IMR-90 (cell line): ENCODE measurements at regions not wholly inside any gene's neighbourhood (a gene's known extent, or its start where the extent isn't known, plus 50 kb on each side); places are given as distances from the start of the nearest gene placed in this dataset.

Experiments
- ATAC-seq: fragments of 200-7000 bp; cut with Tn5 transposase; 2 replicates; pipeline ENCODE4 v1.9.1; 2020; ENCODE audit warnings: low read depth, mild to moderate bottlenecking, moderate library complexity
- BruUV-seq: library from RNA; stranded (reverse); fragments of 400-500 nt; replicated peaks from 2 replicates; lab custom pipeline; 2021; lab: Mats Ljungman, UMichigan
- CTCF ChIA-PET: fragments of 300-600 bp; formaldehyde crosslinking; extraction: SDS; loops from one replicate; lab custom pipeline; 2021; ENCODE audit warnings: antibody characterized with exemption; lab: Yijun Ruan, JAX
- POLR2A ChIA-PET: fragments of 300-600 bp; sonication (Branson Sonifier 250); formaldehyde crosslinking; loops from one replicate; lab custom pipeline; 2022; ENCODE audit warnings: antibody characterized with exemption; ENCODE audit not compliant: unreplicated experiment; lab: Charles Lee
- DNase-seq: peaks from one replicate; pipeline ENCODE4 v3.0.0; 2013
- H2AFZ ChIP-seq: replicated peaks from 2 replicates; pipeline ENCODE3; 2013; ENCODE audit warnings: low read length, mild to moderate bottlenecking; ENCODE audit not compliant: poor library complexity
- H2AK5ac ChIP-seq: 2 replicates; pipeline ENCODE4 v1.6.1; 2013; ENCODE audit warnings: low read depth, low read length, inconsistent platforms
- H2AK9ac ChIP-seq: replicated peaks from 2 replicates; pipeline ENCODE3; 2013; ENCODE audit warnings: mild to moderate bottlenecking, low read depth, low read length, moderate library complexity; ENCODE audit not compliant: poor library complexity
- H2BK120ac ChIP-seq: 2 replicates; pipeline ENCODE4 v1.6.1; 2013; ENCODE audit warnings: low read depth, low read length, inconsistent platforms
- H2BK15ac ChIP-seq: 3 replicates; pipeline ENCODE4 v1.6.1; 2013; ENCODE audit warnings: low read depth, low read length, inconsistent platforms
- H2BK20ac ChIP-seq: 2 replicates; pipeline ENCODE4 v1.6.1; 2013; ENCODE audit warnings: low read depth, mild to moderate bottlenecking, inconsistent platforms, low read length, moderate library complexity
- H2BK5ac ChIP-seq: 2 replicates; pipeline ENCODE4 v1.6.1; 2013; ENCODE audit warnings: mild to moderate bottlenecking, low read depth, low read length, inconsistent platforms; ENCODE audit not compliant: poor library complexity, severe bottlenecking
- H3K14ac ChIP-seq: replicated peaks from 2 replicates; pipeline ENCODE4 v1.6.1; 2013; ENCODE audit warnings: low read depth, low read length, inconsistent platforms
- H3K18ac ChIP-seq: 2 replicates; pipeline ENCODE4 v1.6.1; 2013; ENCODE audit warnings: low read depth, low read length, control low read depth
- H3K23ac ChIP-seq: 2 replicates; pipeline ENCODE4 v1.6.1; 2013; ENCODE audit warnings: low read depth, low read length, inconsistent platforms
- H3K27ac ChIP-seq: 2 replicates; pipeline ENCODE4 v1.5.1; 2013; ENCODE audit warnings: mild to moderate bottlenecking, control low read depth, low read length; ENCODE audit not compliant: insufficient read depth
- H3K27me3 ChIP-seq: 2 replicates; pipeline ENCODE4 v1.6.1; 2013; ENCODE audit warnings: low read length; ENCODE audit not compliant: control insufficient read depth, insufficient read depth
- H3K36me3 ChIP-seq: 2 replicates; pipeline ENCODE4 v1.6.1; 2013; ENCODE audit warnings: low read length, mixed read lengths; ENCODE audit not compliant: control insufficient read depth, insufficient read depth
- H3K4ac ChIP-seq: 2 replicates; pipeline ENCODE4 v1.6.1; 2013; ENCODE audit warnings: low read depth, low read length, inconsistent platforms
- H3K4me1 ChIP-seq: 2 replicates; pipeline ENCODE4 v1.6.1; 2013; ENCODE audit warnings: low read length, mixed read lengths; ENCODE audit not compliant: control insufficient read depth, insufficient read depth
- H3K4me2 ChIP-seq: 2 replicates; pipeline ENCODE4 v1.6.1; 2013; ENCODE audit warnings: low read depth, mild to moderate bottlenecking, control low read depth, low read length, moderate library complexity
- H3K4me3 ChIP-seq: 2 replicates; pipeline ENCODE4 v1.5.1; 2013; ENCODE audit warnings: low read depth, mild to moderate bottlenecking, control low read depth, low read length, moderate library complexity; ENCODE audit not compliant: insufficient read depth
- H3K56ac ChIP-seq: 2 replicates; pipeline ENCODE4 v1.6.1; 2013; ENCODE audit warnings: low read length, inconsistent platforms; ENCODE audit not compliant: insufficient read depth; ENCODE audit errors: extremely low read depth
- H3K79me1 ChIP-seq, 2 experiments: 2 replicates each; pipeline ENCODE4 v1.6.1; 2013; ENCODE audit warnings: low read length in 2 of 2, inconsistent platforms in 1 of 2, low read depth in 1 of 2
- H3K9ac ChIP-seq: 2 replicates; pipeline ENCODE4 v1.6.1; 2013; ENCODE audit warnings: low read depth, low read length, control low read depth
- H3K9me1 ChIP-seq: 2 replicates; pipeline ENCODE4 v1.6.1; 2013; ENCODE audit warnings: low read length, inconsistent platforms; ENCODE audit not compliant: insufficient read depth
- H3K9me3 ChIP-seq: 2 replicates; pipeline ENCODE4 v1.6.1; 2013; ENCODE audit warnings: low read length; ENCODE audit not compliant: control insufficient read depth, insufficient read depth
- H4K20me1 ChIP-seq: 2 replicates; pipeline ENCODE4 v1.6.1; 2013; ENCODE audit warnings: low read length, inconsistent platforms; ENCODE audit not compliant: insufficient read depth
- H4K5ac ChIP-seq: 2 replicates; pipeline ENCODE4 v1.6.1; 2013; ENCODE audit warnings: mild to moderate bottlenecking, low read depth, low read length, control low read depth
- H4K8ac ChIP-seq, 2 experiments: 2 replicates each; pipeline ENCODE4 v1.6.1; 2013; ENCODE audit warnings: low read depth in 2 of 2, low read length in 2 of 2, control low read depth in 1 of 2, inconsistent platforms in 1 of 2
- H4K91ac ChIP-seq: 2 replicates; pipeline ENCODE4 v1.6.1; 2013; ENCODE audit warnings: low read depth, low read length, inconsistent platforms; ENCODE audit not compliant: insufficient read depth
- BHLHE40 ChIP-seq: fragments of 150-350 bp; IDR thresholded peaks from 2 replicates; pipeline ENCODE4 v1.6.1; 2016; ENCODE audit warnings: mild to moderate bottlenecking, low read depth, low read length
- CEBPB ChIP-seq: IDR thresholded peaks from 2 replicates; pipeline ENCODE4 v1.6.1; 2012; ENCODE audit warnings: low read depth, low read length, improper control_type of control experiment
- CHD1 ChIP-seq: IDR thresholded peaks from 2 replicates; pipeline ENCODE4 v1.6.1; 2012; ENCODE audit warnings: low read depth, low read length, improper control_type of control experiment
- FOS ChIP-seq: fragments of 150-350 bp; IDR thresholded peaks from 2 replicates; pipeline ENCODE4 v1.6.1; 2016; ENCODE audit warnings: low read depth, low read length
- MAFK ChIP-seq: IDR thresholded peaks from 2 replicates; pipeline ENCODE4 v1.6.1; 2012; ENCODE audit warnings: low read depth, low read length, improper control_type of control experiment
- MAZ ChIP-seq: IDR thresholded peaks from 2 replicates; pipeline ENCODE4 v1.6.1; 2012; ENCODE audit warnings: low read depth, mild to moderate bottlenecking, low read length, improper control_type of control experiment, moderate library complexity, borderline replicate concordance
- MXI1 ChIP-seq: IDR thresholded peaks from 2 replicates; pipeline ENCODE4 v1.6.1; 2012; ENCODE audit warnings: low read depth, mild to moderate bottlenecking, low read length, moderate library complexity, borderline replicate concordance
- POLR2A ChIP-seq: IDR thresholded peaks from 2 replicates; pipeline ENCODE4 v1.6.1; 2012; ENCODE audit warnings: mild to moderate bottlenecking, low read depth, low read length
- RAD21 ChIP-seq: IDR thresholded peaks from 2 replicates; pipeline ENCODE4 v1.6.1; 2012; ENCODE audit warnings: low read length, improper control_type of control experiment
- RCOR1 ChIP-seq: IDR thresholded peaks from 2 replicates; pipeline ENCODE4 v1.6.1; 2012; ENCODE audit warnings: mild to moderate bottlenecking, low read length, improper control_type of control experiment; ENCODE audit not compliant: insufficient replicate concordance
- RFX5 ChIP-seq: IDR thresholded peaks from 2 replicates; pipeline ENCODE4 v1.8.0; 2012; ENCODE audit warnings: low read depth, mild to moderate bottlenecking, low read length, moderate library complexity
- SMC3 ChIP-seq: fragments of 150-350 bp; IDR thresholded peaks from 2 replicates; pipeline ENCODE4 v1.6.1; 2016; ENCODE audit warnings: low read depth, mild to moderate bottlenecking, antibody characterized with exemption, low read length, moderate library complexity
- WGBS, 2 experiments: methylation state at CpG; one replicate each; pipeline versions ENCODE4 v1.1.5 to v1.1.7; 2013; ENCODE audit warnings: missing lambda C conversion rate in 2 of 2; ENCODE audit not compliant: insufficient read length in 1 of 2; ENCODE audit errors: extremely low coverage in 2 of 2; 5-methylcytosine and 5-hydroxymethylcytosine counted together
- dilution Hi-C: fragments of 300-500 bp; cut with HindIII; formaldehyde crosslinking; loops from one replicate; pipeline ENCODE4 v1.14.3; 2018; ENCODE audit warnings: low sequenced_read_pairs; ENCODE audit not compliant: unreplicated experiment
- in situ Hi-C: fragments of 300-500 bp; cut with MboI; formaldehyde crosslinking; loops from 3 replicates; pipeline ENCODE4 v1.14.3; 2019; ENCODE audit warnings: low sequenced_read_pairs, inconsistent platforms, mixed read lengths
- intact Hi-C: fragments of 100-400 bp; cut with micrococcal nuclease; formaldehyde crosslinking; loops from 2 replicates; pipeline ENCODE4 v1.10.0; 2022
- TF ChIP-seq, protein P1 (sequence below): fragments of 150-350 bp; IDR thresholded peaks from 2 replicates; pipeline ENCODE4 v1.6.1; 2017; ENCODE audit warnings: mild to moderate bottlenecking, antibody characterized with exemption, low read length, low read depth
- TF ChIP-seq, protein P2 (sequence below): conservative IDR thresholded peaks from 2 replicates; pipeline ENCODE4 v1.5.1; 2012; ENCODE audit warnings: mild to moderate bottlenecking, low read depth, low read length, improper control_type of control experiment
- TF ChIP-seq, protein P3 (sequence below): fragments of 150-350 bp; IDR thresholded peaks from 2 replicates; pipeline ENCODE4 v1.6.1; 2016; ENCODE audit warnings: low read depth, mild to moderate bottlenecking, low read length, moderate library complexity, borderline replicate concordance

DNA sequence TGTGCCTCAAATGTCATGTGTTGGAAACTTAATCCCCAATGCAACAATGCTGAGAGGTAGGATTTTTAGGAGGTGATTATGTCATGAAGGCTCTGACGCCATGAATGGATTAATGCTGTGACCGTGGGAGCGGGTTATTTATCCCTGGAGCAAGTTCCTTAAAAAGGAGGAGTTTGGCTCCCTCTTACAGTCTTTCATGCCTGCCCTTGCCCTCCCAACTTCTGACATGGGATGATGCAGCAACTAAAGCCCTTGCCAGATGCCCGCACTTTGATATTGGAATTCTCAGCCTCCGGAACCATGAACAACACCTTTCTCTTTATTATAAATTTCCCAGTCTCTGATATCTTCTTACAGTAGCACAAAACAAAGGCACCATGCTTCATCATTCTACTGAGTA lies 685.3 kb upstream of the CHRM3 start:
- Histone ChIP-seq H2BK20ac (no peak overlapping the region), H3K4me3 (no peak overlapping the region), H3K4me2 (no peak overlapping the region), H3K9me1 (no peaks in the 10 kb centered on the region), H2BK5ac (no peak overlapping the region), H3K9ac (no peak overlapping the region), H3K27me3 (no peaks in the 10 kb centered on the region), H3K4me1 (no peaks in the 10 kb centered on the region), H2AK9ac (no peak overlapping the region), H2AFZ (no peak overlapping the region), H3K56ac (no peak overlapping the region), H3K27ac (no peak overlapping the region), H4K5ac (no peak overlapping the region), H3K79me1 (no peaks in the 10 kb centered on the region), H3K18ac (no peak overlapping the region), H4K91ac (no peak overlapping the region), H3K36me3 (no peaks in the 10 kb centered on the region), H2AK5ac (no peak overlapping the region), H4K8ac (no peak overlapping the region), H3K9me3 (no peaks in the 10 kb centered on the region), H3K23ac (no peak overlapping the region), H3K4ac (no peak overlapping the region), H2BK15ac (no peak overlapping the region), H4K20me1 (no peaks in the 10 kb centered on the region), H3K14ac (no peak overlapping the region), H2BK120ac (no peak overlapping the region)
- dilution Hi-C loops (no loop called here), in situ Hi-C loops (no loop called here), intact Hi-C loops (no loop called here)
- WGBS, 2 experiments, result 100% methylated on average over 2 of the region's 5 CpGs; no CpG with 5 or more reads in 1 of the 2 experiments
- BruUV-seq, result no TSS peak
- DNase-seq, result no peak
- TF ChIP-seq RAD21 (no peak), RCOR1 (no peak), MXI1 (no peak), POLR2A (no peak), CHD1 (no peak), RFX5 (no peak), MAFK (no peak), FOS (no peak), MAZ (no peak), CEBPB (no peak), SMC3 (no peak), BHLHE40 (no peak)
- TF ChIP-seq, protein P1, sequence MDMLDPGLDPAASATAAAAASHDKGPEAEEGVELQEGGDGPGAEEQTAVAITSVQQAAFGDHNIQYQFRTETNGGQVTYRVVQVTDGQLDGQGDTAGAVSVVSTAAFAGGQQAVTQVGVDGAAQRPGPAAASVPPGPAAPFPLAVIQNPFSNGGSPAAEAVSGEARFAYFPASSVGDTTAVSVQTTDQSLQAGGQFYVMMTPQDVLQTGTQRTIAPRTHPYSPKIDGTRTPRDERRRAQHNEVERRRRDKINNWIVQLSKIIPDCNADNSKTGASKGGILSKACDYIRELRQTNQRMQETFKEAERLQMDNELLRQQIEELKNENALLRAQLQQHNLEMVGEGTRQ, result no peak
- TF ChIP-seq, protein P2, sequence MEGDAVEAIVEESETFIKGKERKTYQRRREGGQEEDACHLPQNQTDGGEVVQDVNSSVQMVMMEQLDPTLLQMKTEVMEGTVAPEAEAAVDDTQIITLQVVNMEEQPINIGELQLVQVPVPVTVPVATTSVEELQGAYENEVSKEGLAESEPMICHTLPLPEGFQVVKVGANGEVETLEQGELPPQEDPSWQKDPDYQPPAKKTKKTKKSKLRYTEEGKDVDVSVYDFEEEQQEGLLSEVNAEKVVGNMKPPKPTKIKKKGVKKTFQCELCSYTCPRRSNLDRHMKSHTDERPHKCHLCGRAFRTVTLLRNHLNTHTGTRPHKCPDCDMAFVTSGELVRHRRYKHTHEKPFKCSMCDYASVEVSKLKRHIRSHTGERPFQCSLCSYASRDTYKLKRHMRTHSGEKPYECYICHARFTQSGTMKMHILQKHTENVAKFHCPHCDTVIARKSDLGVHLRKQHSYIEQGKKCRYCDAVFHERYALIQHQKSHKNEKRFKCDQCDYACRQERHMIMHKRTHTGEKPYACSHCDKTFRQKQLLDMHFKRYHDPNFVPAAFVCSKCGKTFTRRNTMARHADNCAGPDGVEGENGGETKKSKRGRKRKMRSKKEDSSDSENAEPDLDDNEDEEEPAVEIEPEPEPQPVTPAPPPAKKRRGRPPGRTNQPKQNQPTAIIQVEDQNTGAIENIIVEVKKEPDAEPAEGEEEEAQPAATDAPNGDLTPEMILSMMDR, result no peak
- TF ChIP-seq, protein P3, sequence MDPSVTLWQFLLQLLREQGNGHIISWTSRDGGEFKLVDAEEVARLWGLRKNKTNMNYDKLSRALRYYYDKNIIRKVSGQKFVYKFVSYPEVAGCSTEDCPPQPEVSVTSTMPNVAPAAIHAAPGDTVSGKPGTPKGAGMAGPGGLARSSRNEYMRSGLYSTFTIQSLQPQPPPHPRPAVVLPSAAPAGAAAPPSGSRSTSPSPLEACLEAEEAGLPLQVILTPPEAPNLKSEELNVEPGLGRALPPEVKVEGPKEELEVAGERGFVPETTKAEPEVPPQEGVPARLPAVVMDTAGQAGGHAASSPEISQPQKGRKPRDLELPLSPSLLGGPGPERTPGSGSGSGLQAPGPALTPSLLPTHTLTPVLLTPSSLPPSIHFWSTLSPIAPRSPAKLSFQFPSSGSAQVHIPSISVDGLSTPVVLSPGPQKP, result no peak
- ChIA-PET CTCF (no interaction called here), POLR2A (no interaction called here)
- no peak for ATAC-seq
